ENCODE measurements at regions not wholly inside any gene's neighbourhood (a gene's known extent, or its start where the extent isn't known, plus 50 kb on each side); places are given as distances from the start of the nearest gene placed in this dataset.

- no peak for DNase-seq (ENCODE audit: low spot score)
Measured at GRCh38 chr6:25180630-25181349, 98.4 kb upstream of the CARMIL1 start.

GRCh38 chr6:25181350-25181724, 97.8 kb upstream of the CARMIL1 start:
- DNase-seq (ENCODE audit: low spot score): no peak

- DNase-seq (ENCODE audit: low spot score): no peak
Measured at GRCh38 chr6:25181923-25182322, 97.3 kb upstream of the CARMIL1 start.

GRCh38 chr6:25186919-25187318, 92.3 kb upstream of the CARMIL1 start:
- DNase-seq (ENCODE audit: low spot score): no peak

- no peak for DNase-seq (ENCODE audit: low spot score)
Measured at GRCh38 chr6:25188232-25188631, 90.9 kb upstream of the CARMIL1 start.

- no peak for DNase-seq (ENCODE audit: low spot score)
Measured at GRCh38 chr6:25192590-25193459, 86.3 kb upstream of the CARMIL1 start.

- DNase-seq (ENCODE audit: low spot score): no peak
Measured at GRCh38 chr6:25193460-25194171, 85.6 kb upstream of the CARMIL1 start.

- DNase-seq (ENCODE audit: low spot score): no peak
Measured at GRCh38 chr6:25194172-25194678, 84.9 kb upstream of the CARMIL1 start.

- no peak for DNase-seq (ENCODE audit: low spot score)
Measured at GRCh38 chr6:25196464-25196863, 82.7 kb upstream of the CARMIL1 start.

GRCh38 chr6:25197111-25197510, 82.1 kb upstream of the CARMIL1 start:
- DNase-seq (ENCODE audit: low spot score): no peak

GRCh38 chr6:25199544-25199943, 79.6 kb upstream of the CARMIL1 start:
- no peak for DNase-seq (ENCODE audit: low spot score)

- DNase-seq (ENCODE audit: low spot score): no peak
Measured at GRCh38 chr6:25202504-25202903, 76.7 kb upstream of the CARMIL1 start.

- no peak for DNase-seq (ENCODE audit: low spot score)
Measured at GRCh38 chr6:25205629-25206028, 73.5 kb upstream of the CARMIL1 start.

- peak; percentile 13 for DNase-seq (ENCODE audit: low spot score)
Measured at GRCh38 chr6:25207453-25208155, 71.6 kb upstream of the CARMIL1 start.

- no peak for DNase-seq (ENCODE audit: low spot score)
Measured at GRCh38 chr6:25215881-25216280, 63.3 kb upstream of the CARMIL1 start.

- DNase-seq (ENCODE audit: low spot score): peak; percentile 35
Measured at GRCh38 chr6:25217302-25217701, 61.9 kb upstream of the CARMIL1 start.

GRCh38 chr6:25217829-25218228, 61.3 kb upstream of the CARMIL1 start:
- DNase-seq (ENCODE audit: low spot score): peak; percentile 9

- DNase-seq (ENCODE audit: low spot score): no peak
Measured at GRCh38 chr6:25218346-25218745, 60.8 kb upstream of the CARMIL1 start.

- DNase-seq (ENCODE audit: low spot score): peak; percentile 9
Measured at GRCh38 chr6:25219216-25219916, 59.8 kb upstream of the CARMIL1 start.

GRCh38 chr6:25219917-25220278, 59.3 kb upstream of the CARMIL1 start:
- DNase-seq (ENCODE audit: low spot score): no peak

GRCh38 chr6:25220857-25221256, 58.3 kb upstream of the CARMIL1 start:
- no peak for DNase-seq (ENCODE audit: low spot score)
